ENCODE measurements at regions not wholly inside any gene's neighbourhood (a gene's known extent, or its start where the extent isn't known, plus 50 kb on each side); places are given as distances from the start of the nearest gene placed in this dataset.
"Not testable (repeated sequence)": the region's sequence is repeated elsewhere in the genome, so short reads cannot be mapped to it uniquely, and the experiment has no call there.

DNA sequence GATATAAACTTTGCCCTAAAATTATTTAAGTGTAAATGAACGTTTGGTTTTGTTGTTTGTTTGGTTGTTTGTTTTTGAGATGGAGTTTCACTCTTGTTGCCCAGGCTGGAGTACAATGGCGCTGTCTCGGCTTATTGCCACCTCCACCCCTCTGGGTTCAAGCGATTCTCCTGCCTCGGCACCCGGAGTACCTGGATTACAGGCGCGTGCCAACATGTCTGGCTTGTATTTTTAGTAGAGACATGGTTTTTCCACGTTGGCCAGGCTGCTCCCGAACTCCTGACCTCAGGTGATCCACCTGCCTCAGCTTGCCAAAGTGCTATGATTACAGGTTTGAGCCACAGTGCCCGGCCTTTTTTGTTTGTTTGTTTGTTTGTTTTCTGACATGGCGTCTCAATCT is 87.9 kb upstream of the CHD2 start:
- Mint-ChIP-seq H3K27ac (no peak overlapping the region), H3K4me3 (no peak overlapping the region)

DNA sequence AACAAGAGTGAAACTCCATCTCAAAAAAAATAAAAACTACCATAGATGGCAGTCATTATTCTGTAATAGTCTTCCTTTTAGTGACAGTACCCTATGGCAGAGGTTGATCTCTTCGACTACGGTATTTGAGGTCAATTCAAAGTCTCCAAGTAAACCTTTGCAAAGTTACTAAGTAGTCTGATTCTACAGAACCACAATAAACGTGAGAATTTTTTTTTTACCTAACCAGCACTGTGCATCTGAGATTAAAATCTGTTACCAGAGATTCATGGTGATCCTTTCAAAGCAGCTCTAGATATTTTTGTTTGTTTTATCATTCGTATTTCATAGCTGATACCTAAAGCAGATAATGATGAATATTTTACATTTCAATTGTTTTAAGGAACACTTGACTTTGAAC is 86.6 kb upstream of the CHD2 start:
- DNase-seq: no peak
- Mint-ChIP-seq H3K4me1 (ENCODE audit: low read depth in 2 of 2) (peaks cover 4 to 18% of the 10 kb centered on the region in 2 donors), H3K4me3 (peak overlapping the region in 1 of 2 donors; percentile 19), H3K27ac (peak overlapping the region in 1 of 2 donors; percentile 85), H3K9me3 (no peaks in the 10 kb centered on the region), H3K36me3 (ENCODE audit: insufficient read depth) (peaks cover 11% of the 10 kb centered on the region), H3K27me3 (no peaks in the 10 kb centered on the region)
- ATAC-seq (replicated peaks): no peak

More for the DNA sequence above, 87.9 kb upstream of the CHD2 start:
- DNase-seq (no peak), ATAC-seq (replicated peaks) (no peak)
- Mint-ChIP-seq H3K9me3 (no peaks in the 10 kb centered on the region), H3K27me3 (no peaks in the 10 kb centered on the region), H3K36me3 (ENCODE audit: insufficient read depth) (peaks cover 17% of the 10 kb centered on the region), H3K4me1 (ENCODE audit: low read depth in 2 of 2) (peaks cover 7 to 26% of the 10 kb centered on the region in 2 donors)

DNA sequence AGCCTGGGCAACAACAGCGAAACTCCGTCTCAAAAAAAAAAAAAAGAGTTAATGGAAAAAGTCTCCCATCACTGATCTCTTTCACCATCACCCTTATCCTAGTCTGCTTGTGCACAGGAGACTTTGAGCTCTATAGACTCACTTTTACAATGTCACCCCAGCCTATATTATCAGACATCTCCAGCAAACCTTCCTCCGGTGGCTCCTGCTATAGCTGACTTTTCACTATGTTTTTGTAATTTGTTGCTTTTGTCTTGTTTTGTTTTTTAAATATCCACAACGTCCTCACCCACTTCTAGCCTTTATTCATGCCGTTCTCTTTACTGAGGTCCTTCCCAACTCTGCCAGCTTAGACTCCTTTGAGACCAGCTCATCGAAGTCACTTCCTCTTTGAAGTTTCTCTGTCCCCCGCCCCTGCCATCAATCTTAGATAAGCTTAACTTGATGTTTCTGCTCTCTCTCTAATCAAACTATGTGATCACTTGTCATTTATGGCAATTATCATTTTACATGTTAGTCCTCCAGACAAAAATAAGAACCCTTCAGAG is 82.7 kb upstream of the CHD2 start:
- no peaks in the 10 kb centered on the region for H3K9me3 Mint-ChIP-seq
- H3K36me3 Mint-ChIP-seq (ENCODE audit: insufficient read depth): peaks cover 10% of the 10 kb centered on the region
- no peaks in the 10 kb centered on the region for H3K27me3 Mint-ChIP-seq
- H3K4me1 Mint-ChIP-seq (ENCODE audit: low read depth in 2 of 2): peaks cover 13 to 17% of the 10 kb centered on the region in 2 donors
- H3K4me3 Mint-ChIP-seq: no peak overlapping the region
- ATAC-seq (replicated peaks) (no peak), DNase-seq (no peak)
- peak overlapping the region in 1 of 2 donors; percentile 3 for H3K27ac Mint-ChIP-seq

DNA sequence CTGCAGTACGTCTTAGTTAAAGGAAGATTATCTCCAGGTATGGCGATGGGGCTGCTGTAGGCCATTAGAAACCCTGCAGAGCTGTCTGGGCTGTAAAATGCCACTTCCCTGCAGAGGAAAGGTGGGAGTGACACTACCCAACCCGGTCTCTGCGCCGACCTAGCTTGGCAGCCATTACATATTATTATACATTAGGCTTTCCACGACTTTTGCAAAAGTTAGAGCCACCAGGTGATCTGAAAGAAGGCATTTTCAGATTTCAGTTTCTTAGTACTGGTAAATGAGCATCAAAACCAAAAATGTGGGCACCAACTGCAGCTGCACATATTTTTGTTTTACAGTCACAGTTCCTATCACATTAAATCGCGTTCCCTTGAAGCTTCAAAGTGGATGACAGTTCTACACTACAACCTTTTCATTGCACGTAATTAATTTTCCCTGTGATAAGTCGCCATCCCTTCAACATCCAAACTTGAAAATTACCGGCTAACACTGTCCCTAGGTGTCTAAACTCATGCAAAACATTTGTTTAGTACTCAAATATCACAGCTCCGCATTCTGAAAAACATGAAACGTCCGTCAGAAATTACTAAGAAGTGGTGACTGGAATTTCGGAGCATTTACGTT is 81.4 kb upstream of the CHD2 start:
- peaks cover 13% of the 10 kb centered on the region in 2 donors for H3K4me1 Mint-ChIP-seq (ENCODE audit: low read depth in 2 of 2)
- H3K36me3 Mint-ChIP-seq (ENCODE audit: insufficient read depth): peaks cover 10% of the 10 kb centered on the region
- no peaks in the 10 kb centered on the region for H3K9me3 Mint-ChIP-seq
- H3K27ac Mint-ChIP-seq: peak overlapping the region in 1 of 2 donors; percentile 93
- ATAC-seq (replicated peaks) (no peak), DNase-seq (no peak)
- H3K27me3 Mint-ChIP-seq: no peaks in the 10 kb centered on the region
- H3K4me3 Mint-ChIP-seq: peak overlapping the region; percentile 85 to 88

GRCh38 chr15:92819278-92820235 is 80.6 kb upstream of the CHD2 start:
- no peaks in the 10 kb centered on the region for H3K27me3 Mint-ChIP-seq
- peak; percentile 39 for ATAC-seq (replicated peaks)
- no peaks in the 10 kb centered on the region for H3K9me3 Mint-ChIP-seq
- no peak for DNase-seq
- peaks cover 12 to 13% of the 10 kb centered on the region in 2 donors for H3K4me1 Mint-ChIP-seq (ENCODE audit: low read depth in 2 of 2)
- H3K4me3 Mint-ChIP-seq: peak overlapping the region; percentile 85 to 88
- peaks cover 10% of the 10 kb centered on the region for H3K36me3 Mint-ChIP-seq (ENCODE audit: insufficient read depth)
- peak overlapping the region; percentile 93 to 98 for H3K27ac Mint-ChIP-seq

DNA sequence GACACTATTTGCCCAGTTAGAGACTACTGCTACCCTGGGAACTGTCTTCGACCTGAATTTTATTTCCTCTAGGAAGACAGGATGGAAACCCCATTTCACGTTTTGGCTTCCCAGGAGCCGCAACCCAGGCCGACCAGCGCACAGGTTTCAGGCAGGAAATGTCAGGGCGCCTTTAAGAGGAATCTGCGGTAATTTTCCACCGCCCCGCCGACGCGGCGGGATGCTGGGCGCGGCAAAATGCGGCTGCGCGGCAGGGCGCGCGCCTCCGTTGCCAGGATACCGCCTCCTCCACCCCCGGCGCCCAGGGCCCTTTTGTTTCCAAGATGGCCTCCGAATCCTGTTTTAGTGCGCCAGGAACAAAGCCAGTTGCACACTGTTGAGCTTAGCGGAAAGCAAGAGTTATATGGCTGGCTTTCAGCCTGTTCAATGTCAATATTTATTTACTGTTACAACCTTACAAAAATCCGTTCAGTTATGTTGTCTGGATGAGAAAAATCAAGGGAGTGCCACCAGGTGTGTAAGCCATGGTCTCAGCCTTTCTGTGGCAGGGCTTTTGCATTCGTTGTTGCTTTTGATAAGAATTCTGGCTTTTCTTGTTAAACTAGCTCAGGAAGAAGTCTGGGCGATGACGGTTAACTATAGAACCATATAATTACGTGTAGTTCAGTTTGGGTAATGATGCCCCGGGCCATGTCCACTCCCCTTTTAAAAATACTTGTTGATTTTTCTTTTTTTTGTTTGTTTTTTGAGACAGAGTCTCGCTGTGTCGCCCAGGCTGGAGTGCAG is 79.7 kb upstream of the CHD2 start:
- peak overlapping the region; percentile 93 to 98 for H3K27ac Mint-ChIP-seq
- peak; percentile 96 for ATAC-seq (replicated peaks)
- H3K27me3 Mint-ChIP-seq: no peaks in the 10 kb centered on the region
- peaks cover 12 to 13% of the 10 kb centered on the region in 2 donors for H3K4me1 Mint-ChIP-seq (ENCODE audit: low read depth in 2 of 2)
- DNase-seq: peak; percentile 73 to 78 (median 75)
- H3K36me3 Mint-ChIP-seq (ENCODE audit: insufficient read depth): peaks cover 10% of the 10 kb centered on the region
- H3K9me3 Mint-ChIP-seq: no peaks in the 10 kb centered on the region
- peak overlapping the region; percentile 85 to 88 for H3K4me3 Mint-ChIP-seq

GRCh38 chr15:92821491-92822116 is 78.5 kb upstream of the CHD2 start:
- H3K9me3 Mint-ChIP-seq: no peaks in the 10 kb centered on the region
- ATAC-seq (replicated peaks): no peak
- H3K36me3 Mint-ChIP-seq (ENCODE audit: insufficient read depth): peaks cover 10% of the 10 kb centered on the region
- H3K27ac Mint-ChIP-seq: peak overlapping the region in 1 of 2 donors; percentile 56
- DNase-seq: no peak
- H3K4me1 Mint-ChIP-seq (ENCODE audit: low read depth in 2 of 2): peaks cover 12 to 13% of the 10 kb centered on the region in 2 donors
- H3K4me3 Mint-ChIP-seq: peak overlapping the region in 1 of 2 donors; percentile 58
- no peaks in the 10 kb centered on the region for H3K27me3 Mint-ChIP-seq

- Mint-ChIP-seq H3K9me3 (no peaks in the 10 kb centered on the region), H3K27ac (peak overlapping the region in 1 of 2 donors; percentile 56), H3K4me1 (ENCODE audit: low read depth in 2 of 2) (peaks cover 11 to 12% of the 10 kb centered on the region in 2 donors), H3K36me3 (ENCODE audit: insufficient read depth) (peaks cover 10% of the 10 kb centered on the region), H3K4me3 (peak overlapping the region in 1 of 2 donors; percentile 58), H3K27me3 (no peaks in the 10 kb centered on the region)
- no peak for ATAC-seq (replicated peaks)
- DNase-seq: no peak
Measured at GRCh38 chr15:92822216-92823144, 77.6 kb upstream of the CHD2 start.

GRCh38 chr15:92825985-92826384 is 74.1 kb upstream of the CHD2 start:
- H3K27me3 Mint-ChIP-seq: no peaks in the 10 kb centered on the region
- no peak for ATAC-seq (replicated peaks)
- peaks cover 2 to 3% of the 10 kb centered on the region in 2 donors for H3K4me1 Mint-ChIP-seq (ENCODE audit: low read depth in 2 of 2)
- DNase-seq: no peak
- no peak overlapping the region for H3K27ac Mint-ChIP-seq
- no peaks in the 10 kb centered on the region for H3K9me3 Mint-ChIP-seq
- no peak overlapping the region for H3K4me3 Mint-ChIP-seq
- H3K36me3 Mint-ChIP-seq (ENCODE audit: insufficient read depth): no peaks in the 10 kb centered on the region

GRCh38 chr15:92827991-92828390 is 72.1 kb upstream of the CHD2 start:
- H3K36me3 Mint-ChIP-seq (ENCODE audit: insufficient read depth): peaks cover 17% of the 10 kb centered on the region
- not testable (repeated sequence) for H3K4me3 Mint-ChIP-seq; H3K27ac Mint-ChIP-seq; ATAC-seq (replicated peaks); H3K9me3 Mint-ChIP-seq; DNase-seq; H3K27me3 Mint-ChIP-seq
- peaks cover 12 to 19% of the 10 kb centered on the region in 2 donors for H3K4me1 Mint-ChIP-seq (ENCODE audit: low read depth in 2 of 2)

DNA sequence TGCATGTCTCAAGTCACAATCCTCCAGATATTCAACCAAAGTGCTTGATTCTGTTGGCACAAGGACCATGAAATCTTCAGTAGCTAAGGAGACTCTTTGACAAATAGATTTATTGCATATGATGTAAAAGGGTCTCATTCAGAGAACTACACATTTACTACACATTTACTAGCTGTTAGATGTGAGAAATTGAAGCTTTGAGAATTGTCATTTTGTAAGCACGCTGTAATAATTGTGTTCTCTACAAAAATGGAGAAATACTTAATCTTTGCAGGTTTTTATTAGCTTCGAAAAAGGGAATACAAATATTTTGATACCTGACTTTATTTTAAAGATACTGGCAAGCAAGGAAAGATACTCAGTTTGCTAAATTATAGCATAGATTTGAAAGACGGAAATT is 70.2 kb upstream of the CHD2 start:
- Mint-ChIP-seq H3K27me3 (no peaks in the 10 kb centered on the region), H3K4me1 (ENCODE audit: low read depth in 2 of 2) (peaks cover 12 to 23% of the 10 kb centered on the region in 2 donors), H3K27ac (peak overlapping the region in 1 of 2 donors; percentile 97), H3K9me3 (no peaks in the 10 kb centered on the region), H3K4me3 (no peak overlapping the region), H3K36me3 (ENCODE audit: insufficient read depth) (peaks cover 18% of the 10 kb centered on the region)
- DNase-seq: no peak
- ATAC-seq (replicated peaks): no peak

GRCh38 chr15:92831336-92831654 is 68.8 kb upstream of the CHD2 start:
- DNase-seq: no peak
- no peaks in the 10 kb centered on the region for H3K27me3 Mint-ChIP-seq
- peaks cover 18% of the 10 kb centered on the region for H3K36me3 Mint-ChIP-seq (ENCODE audit: insufficient read depth)
- H3K4me3 Mint-ChIP-seq: peak overlapping the region; percentile 71 to 75
- peaks cover 12 to 23% of the 10 kb centered on the region in 2 donors for H3K4me1 Mint-ChIP-seq (ENCODE audit: low read depth in 2 of 2)
- peak overlapping the region; percentile 96 to 97 for H3K27ac Mint-ChIP-seq
- H3K9me3 Mint-ChIP-seq: no peaks in the 10 kb centered on the region
- no peak for ATAC-seq (replicated peaks)
